Nephron (organoid): ENCODE measurements at regions not wholly inside any gene's neighbourhood (a gene's known extent, or its start where the extent isn't known, plus 50 kb on each side); places are given as distances from the start of the nearest gene placed in this dataset.
A peak's percentile ranks its signal among the peaks of the same experiment; 100 is the strongest.

ENCODE experiments used
- H3K27ac Mint-ChIP-seq, 3 experiments: 2 replicates each; pipeline ENCODE4 v1.8.0; 2020; ENCODE audit warnings: mixed read lengths in 3 of 3, mild to moderate bottlenecking in 2 of 3, moderate library complexity in 1 of 3
- H3K27me3 Mint-ChIP-seq: 2 replicates; pipeline ENCODE4 v1.8.0; 2021; ENCODE audit warnings: low read depth, mild to moderate bottlenecking, moderate library complexity, mixed read lengths
- H3K36me3 Mint-ChIP-seq: 2 replicates; pipeline ENCODE4 v1.8.0; 2020; ENCODE audit warnings: low read depth, mixed read lengths
- H3K4me1 Mint-ChIP-seq: 2 replicates; pipeline ENCODE4 v1.8.0; 2020; ENCODE audit warnings: mixed read lengths
- H3K4me3 Mint-ChIP-seq, 3 experiments: 2 replicates each; pipeline ENCODE4 v1.8.0; 2020; ENCODE audit warnings: mild to moderate bottlenecking in 3 of 3, mixed read lengths in 3 of 3, moderate library complexity in 2 of 3
- H3K9me3 Mint-ChIP-seq: 2 replicates; pipeline ENCODE4 v1.8.0; 2020; ENCODE audit warnings: mixed read lengths
- CTCF ChIP-seq, 3 experiments: fragments of 200-600 bp; sonication (generic); IDR thresholded peaks; one replicate each; pipeline ENCODE4 v1.5.0; 2021; ENCODE audit warnings: antibody characterized with exemption in 3 of 3; ENCODE audit not compliant: unreplicated experiment in 3 of 3

GRCh38 chr5:164824671-164825070 is 1319.3 kb downstream of the MAT2B start:
- H3K36me3 Mint-ChIP-seq = no peaks in the 10 kb centered on the region
- no peaks in the 10 kb centered on the region for H3K9me3 Mint-ChIP-seq
- H3K4me3 Mint-ChIP-seq = no peak overlapping the region
- peaks cover 3% of the 10 kb centered on the region for H3K27me3 Mint-ChIP-seq
- no peak overlapping the region for H3K27ac Mint-ChIP-seq
- no peak for TF ChIP-seq CTCF (IDR thresholded peaks at IDR 0.05; ENCODE audit: unreplicated experiment in 3 of 3)
- H3K4me1 Mint-ChIP-seq = no peaks in the 10 kb centered on the region

GRCh38 chr5:164832516-164832915 is 1327.1 kb downstream of the MAT2B start:
- H3K4me3 Mint-ChIP-seq = no peak overlapping the region
- H3K27me3 Mint-ChIP-seq = peaks cover 3% of the 10 kb centered on the region
- no peaks in the 10 kb centered on the region for H3K36me3 Mint-ChIP-seq
- H3K9me3 Mint-ChIP-seq = peaks cover 3% of the 10 kb centered on the region
- TF ChIP-seq CTCF (IDR thresholded peaks at IDR 0.05; ENCODE audit: unreplicated experiment in 3 of 3) = no peak
- H3K27ac Mint-ChIP-seq = no peak overlapping the region
- H3K4me1 Mint-ChIP-seq = no peaks in the 10 kb centered on the region

- no peak overlapping the region for H3K4me3 Mint-ChIP-seq
- no peak for TF ChIP-seq CTCF (IDR thresholded peaks at IDR 0.05; ENCODE audit: unreplicated experiment in 3 of 3)
- H3K27ac Mint-ChIP-seq = no peak overlapping the region
- H3K36me3 Mint-ChIP-seq = no peaks in the 10 kb centered on the region
- peaks cover 8% of the 10 kb centered on the region for H3K9me3 Mint-ChIP-seq
- no peaks in the 10 kb centered on the region for H3K27me3 Mint-ChIP-seq
- H3K4me1 Mint-ChIP-seq = no peaks in the 10 kb centered on the region
Measured at GRCh38 chr5:164844348-164844747, 1338.9 kb downstream of the MAT2B start.

- Mint-ChIP-seq H3K27ac (no peak overlapping the region), H3K36me3 (no peaks in the 10 kb centered on the region), H3K27me3 (no peaks in the 10 kb centered on the region), H3K9me3 (no peaks in the 10 kb centered on the region), H3K4me3 (no peak overlapping the region), H3K4me1 (no peaks in the 10 kb centered on the region)
- no peak for TF ChIP-seq CTCF (IDR thresholded peaks at IDR 0.05; ENCODE audit: unreplicated experiment in 3 of 3)
Measured at GRCh38 chr5:164860896-164861295, 1355.5 kb downstream of the MAT2B start.

GRCh38 chr5:164861610-164862009 is 1356.2 kb downstream of the MAT2B start:
- no peaks in the 10 kb centered on the region for H3K27me3 Mint-ChIP-seq
- no peaks in the 10 kb centered on the region for H3K9me3 Mint-ChIP-seq
- no peak overlapping the region for H3K4me3 Mint-ChIP-seq
- no peak overlapping the region for H3K27ac Mint-ChIP-seq
- no peak for TF ChIP-seq CTCF (IDR thresholded peaks at IDR 0.05; ENCODE audit: unreplicated experiment in 3 of 3)
- H3K36me3 Mint-ChIP-seq = no peaks in the 10 kb centered on the region
- no peaks in the 10 kb centered on the region for H3K4me1 Mint-ChIP-seq

- Mint-ChIP-seq H3K4me1 (peaks cover 5% of the 10 kb centered on the region), H3K9me3 (no peaks in the 10 kb centered on the region), H3K36me3 (no peaks in the 10 kb centered on the region), H3K4me3 (no peak overlapping the region), H3K27ac (peak overlapping the region; percentile 42 to 78 (median 57)), H3K27me3 (no peaks in the 10 kb centered on the region)
- TF ChIP-seq CTCF (IDR thresholded peaks at IDR 0.05; ENCODE audit: unreplicated experiment in 3 of 3) = no peak
Measured at GRCh38 chr5:164868761-164869160, 1363.3 kb downstream of the MAT2B start.
